HG03108 (cell line): ENCODE measurements at regions not wholly inside any gene's neighbourhood (a gene's known extent, or its start where the extent isn't known, plus 50 kb on each side); places are given as distances from the start of the nearest gene placed in this dataset.

Experiments
- ATAC-seq: cut with Tn5 transposase; IDR thresholded peaks from one replicate; pipeline ENCODE4 v1.9.1; 2021; ENCODE audit warnings: moderate library complexity; ENCODE audit not compliant: unreplicated experiment

DNA sequence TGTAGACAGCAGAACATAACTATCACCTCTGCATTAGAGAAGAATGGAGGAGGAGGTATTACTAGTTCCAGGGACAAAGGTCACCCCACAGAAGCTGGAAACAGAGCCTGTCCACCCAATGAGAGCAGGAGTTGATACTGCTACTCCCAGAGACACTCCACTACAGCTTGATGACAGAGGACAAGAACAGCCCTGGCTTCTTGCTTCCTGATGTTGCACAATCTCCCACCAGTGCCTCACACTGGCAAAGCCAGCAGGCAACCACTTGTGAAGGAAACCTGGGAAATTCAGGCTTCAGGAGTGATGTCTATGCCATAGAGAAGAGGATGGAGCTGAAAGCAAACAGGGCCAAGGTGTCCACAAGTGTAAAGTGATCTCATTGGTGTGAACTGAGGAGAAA, 78.0 kb upstream of the POU1F1 start:
- ATAC-seq: no peak

DNA sequence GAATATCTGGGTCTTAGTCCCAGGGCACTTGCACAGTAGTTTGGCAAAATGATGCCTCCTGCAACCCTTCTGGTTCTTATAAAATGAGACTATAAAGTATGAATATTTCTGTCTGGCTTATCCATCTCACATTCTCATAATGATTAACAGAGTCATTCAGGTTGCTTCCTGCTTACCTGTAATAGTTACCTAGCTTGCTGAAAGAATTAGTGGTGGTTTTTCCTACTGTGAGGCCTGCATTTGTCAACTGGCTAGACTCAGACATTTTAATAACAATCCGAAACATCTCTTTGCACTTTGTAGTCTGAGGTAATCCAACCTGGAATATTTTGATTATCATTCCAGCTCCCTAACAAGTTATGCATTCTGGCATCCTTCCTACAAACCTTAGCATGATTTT, 75.6 kb upstream of the POU1F1 start:
- no peak for ATAC-seq

DNA sequence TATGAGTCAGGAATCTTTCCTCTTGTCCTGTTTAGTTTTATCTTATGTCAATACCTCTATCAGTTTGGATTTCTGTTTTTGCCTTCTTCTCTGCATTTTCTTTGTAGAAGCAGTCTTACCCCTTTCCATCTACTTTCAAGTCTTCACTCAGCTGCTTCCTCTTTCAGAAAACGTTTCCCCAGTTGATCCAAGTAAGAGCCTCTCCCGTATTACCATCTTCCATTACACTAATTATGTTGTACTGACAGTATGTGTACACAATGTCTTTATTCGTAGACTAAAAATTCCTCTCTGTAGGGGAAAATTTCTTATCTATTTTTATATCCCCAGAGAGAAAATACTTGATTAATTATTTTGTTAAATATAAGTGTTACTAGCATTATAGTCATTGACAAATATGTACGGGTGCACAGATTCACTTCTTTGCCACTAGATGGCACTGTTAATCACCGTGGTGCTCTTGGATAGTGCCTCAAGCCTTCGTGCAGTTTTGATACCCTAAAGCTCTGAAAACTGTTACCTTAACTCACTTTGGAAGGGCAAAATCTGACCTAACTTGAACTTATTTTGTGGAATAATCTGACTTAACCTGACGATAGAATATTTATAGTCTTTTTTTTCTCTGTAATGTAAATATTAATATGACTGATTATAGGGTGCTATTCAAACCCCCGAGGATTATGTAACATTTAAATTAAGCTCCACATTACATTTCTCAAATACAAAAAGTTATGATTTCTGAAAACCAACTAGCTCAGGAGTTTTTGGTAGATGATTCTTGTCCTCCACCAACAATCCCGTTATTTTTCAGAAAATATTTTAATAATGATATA, 74.2 kb upstream of the POU1F1 start:
- ATAC-seq: peak; percentile 97

DNA sequence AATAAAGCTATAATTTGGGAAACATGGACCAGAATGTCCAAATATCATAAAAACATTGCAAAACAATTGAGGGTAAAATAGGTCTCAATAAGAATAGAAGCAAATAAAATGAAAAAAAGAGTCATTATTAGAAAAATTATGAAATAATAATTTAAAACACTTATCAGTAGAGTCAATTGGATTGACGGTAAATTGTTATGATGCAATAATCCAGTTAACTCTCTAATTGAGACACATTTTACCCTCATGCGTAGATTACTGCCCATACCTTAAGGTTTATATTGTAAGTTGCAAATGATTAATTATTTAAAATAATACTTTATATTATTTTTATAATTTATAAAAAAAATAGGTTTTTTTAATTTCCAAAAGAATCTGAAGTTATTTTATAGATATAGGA, 73.4 kb upstream of the POU1F1 start:
- ATAC-seq: no peak

DNA sequence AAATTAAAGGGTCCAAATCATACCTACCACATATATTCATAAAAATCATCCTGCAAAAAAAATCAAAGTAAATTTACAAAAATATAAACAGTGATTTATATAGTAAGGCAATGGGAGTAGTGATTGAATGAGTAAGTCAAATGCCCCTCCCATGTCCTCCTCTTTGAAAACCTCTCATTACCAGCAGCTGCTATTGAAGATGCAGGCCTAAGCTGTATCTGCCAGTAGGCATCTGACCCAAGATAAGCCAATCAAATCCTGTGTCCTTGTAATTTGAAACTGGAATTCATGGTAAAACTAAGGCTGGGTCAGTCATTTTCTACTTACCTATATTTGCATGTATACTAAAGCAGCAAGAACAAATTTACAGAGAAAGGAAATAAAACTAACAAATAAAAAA, 60.4 kb upstream of the POU1F1 start:
- no peak for ATAC-seq

DNA sequence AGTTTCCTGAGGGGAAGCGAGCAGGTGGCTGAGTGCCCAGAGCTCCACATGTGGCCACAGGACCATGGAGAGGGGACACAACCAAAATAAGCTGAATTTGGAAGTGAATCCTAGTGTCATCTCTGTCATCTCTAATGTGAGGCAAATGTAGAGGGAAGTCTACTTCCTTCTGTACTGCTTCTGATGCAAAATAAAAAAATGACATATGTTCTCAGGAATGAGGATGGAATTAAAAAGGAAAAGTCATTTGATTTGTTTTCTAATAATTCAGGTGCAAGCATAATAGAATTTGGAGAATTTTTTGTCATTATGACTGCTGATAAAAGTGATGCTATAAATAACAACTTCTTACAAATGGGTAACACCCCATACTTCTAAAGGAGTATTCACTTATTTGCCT, 59.5 kb upstream of the POU1F1 start:
- no peak for ATAC-seq

DNA sequence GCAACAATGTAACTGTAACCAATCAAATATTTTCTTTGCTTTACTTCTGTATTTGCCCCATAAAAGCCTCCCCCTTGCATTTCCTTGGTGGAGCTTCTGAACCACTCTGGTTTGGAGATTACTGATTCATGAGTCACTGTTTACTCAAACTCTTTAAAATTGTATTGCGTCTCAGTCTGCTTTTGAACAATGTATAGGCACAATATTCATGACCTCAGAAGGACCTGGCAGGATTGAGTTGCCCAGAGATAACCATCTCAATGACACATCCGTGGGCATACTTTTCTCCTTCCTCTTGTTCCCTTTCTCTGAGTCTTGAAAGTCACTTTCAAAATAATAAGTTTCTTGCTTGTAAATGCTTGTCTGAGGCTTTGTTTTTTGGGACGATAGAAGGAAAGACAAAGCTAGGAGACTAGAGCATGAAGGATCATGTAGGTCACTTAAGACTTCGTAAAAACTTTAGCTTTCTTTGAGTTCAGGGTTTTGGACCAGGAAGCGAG, 57.1 kb upstream of the POU1F1 start:
- ATAC-seq: no peak

DNA sequence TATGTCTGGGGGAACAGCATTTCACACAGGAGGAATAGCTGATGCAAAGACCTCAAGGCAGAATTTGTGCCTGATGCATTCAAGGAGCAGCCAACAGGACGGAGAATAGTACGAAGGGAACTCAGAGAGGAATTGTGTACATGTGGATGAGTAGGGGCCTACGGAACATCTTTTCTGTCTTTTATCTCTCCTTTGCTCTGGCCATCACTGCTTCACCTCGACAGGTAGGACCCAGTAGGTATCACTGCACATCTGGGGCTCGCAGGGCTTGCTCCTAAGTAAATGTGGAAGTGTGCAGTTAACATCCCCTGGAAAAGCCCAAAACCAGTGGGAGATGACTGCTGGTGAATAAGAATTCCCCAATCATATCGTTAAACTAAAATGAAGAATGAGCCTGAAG, 56.4 kb upstream of the POU1F1 start:
- no peak for ATAC-seq

DNA sequence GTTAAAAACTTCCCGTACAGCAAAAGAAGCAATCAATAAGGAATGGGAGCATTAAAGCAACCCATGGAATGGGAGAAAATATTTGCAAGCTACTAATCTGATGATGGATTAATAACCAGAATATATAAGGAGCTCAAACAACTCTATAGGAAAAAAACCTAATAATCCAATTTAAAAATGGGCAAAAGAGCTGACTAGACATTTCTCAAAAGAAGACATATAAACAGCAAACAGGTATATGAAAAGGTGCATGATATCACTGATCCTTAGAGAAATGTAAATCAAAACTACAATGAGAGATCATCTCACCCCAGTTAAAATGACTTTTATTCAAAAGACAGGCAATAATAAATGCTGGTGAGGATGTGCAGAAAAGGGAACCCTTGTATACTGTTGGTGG, 52.7 kb upstream of the POU1F1 start:
- ATAC-seq: no peak
